ENCODE measurements at regions not wholly inside any gene's neighbourhood (a gene's known extent, or its start where the extent isn't known, plus 50 kb on each side); places are given as distances from the start of the nearest gene placed in this dataset.

DNA sequence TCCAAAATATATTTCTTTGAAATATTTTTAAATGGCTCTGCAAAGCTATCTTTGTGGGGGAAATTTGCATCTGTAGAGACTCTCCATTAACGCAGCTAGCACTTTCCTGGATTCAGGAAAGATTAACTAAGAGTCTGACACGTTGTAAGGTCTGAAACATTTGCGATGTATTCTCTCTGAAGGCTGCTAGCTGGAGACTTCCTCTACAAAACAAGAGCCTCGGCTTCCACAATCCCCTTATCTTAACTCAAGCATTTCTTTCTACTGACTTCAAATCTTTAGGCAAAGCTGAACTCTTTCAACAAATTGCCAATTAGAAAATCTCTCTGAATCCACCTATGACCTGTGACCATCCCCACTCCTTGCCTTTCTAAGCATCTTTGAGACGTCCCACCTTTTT, 250.5 kb downstream of the KLF13 start:
- Mint-ChIP-seq H3K36me3 (peaks cover 0 to 7% (median 4%) of the 10 kb centered on the region in 5 donors), H3K4me1 (peaks cover 0 to 4% (median 0%) of the 10 kb centered on the region in 7 donors), H3K9me3 (peaks cover 3 to 21% (median 11%) of the 10 kb centered on the region in 11 donors), H3K27ac (no peak overlapping the region), H3K27me3 (peaks cover 0 to 25% (median 8%) of the 10 kb centered on the region in 5 donors), H3K4me3 (no peak overlapping the region)
- H3K27ac ChIP-seq (ENCODE audit: low read depth, low read length) = no peak overlapping the region
- H3K36me3 ChIP-seq (ENCODE audit: control insufficient read depth in 2 of 3, insufficient read depth in 3 of 3, low read length in 3 of 3) = no peaks in the 10 kb centered on the region
- intact Hi-C loops (cut with micrococcal nuclease) = loop anchor here in 1 of 2 donors (10.0 kb wide), 1 partner anchor 62 kb away; no protein-coding TSS in a partner anchor
- H3K4me1 ChIP-seq (ENCODE audit: control insufficient read depth in 2 of 2, insufficient read depth in 2 of 2, low read length in 2 of 2) = no peaks in the 10 kb centered on the region
- ATAC-seq (no peak), DNase-seq (no peak)
- H3K27me3 ChIP-seq (ENCODE audit: control insufficient read depth in 2 of 2, insufficient read depth in 2 of 2, low read length in 2 of 2) = no peaks in the 10 kb centered on the region
- no peak overlapping the region for H3K4me3 ChIP-seq (ENCODE audit: low read length)
- ChIA-PET CTCF (no interaction called here), POLR2A (no interaction called here)
- peaks cover 0 to 10% (median 0%) of the 10 kb centered on the region in 3 experiments for H3K9me3 ChIP-seq (ENCODE audit: control insufficient read depth in 2 of 3, low read length in 3 of 3)

- Mint-ChIP-seq H3K27ac (no peak overlapping the region), H3K9me3 (peaks cover 7 to 36% (median 17%) of the 10 kb centered on the region in 11 donors), H3K27me3 (peaks cover 4 to 20% (median 12%) of the 10 kb centered on the region in 5 donors), H3K36me3 (peaks cover 0 to 11% (median 8%) of the 10 kb centered on the region in 5 donors), H3K4me1 (peaks cover 0 to 4% (median 0%) of the 10 kb centered on the region in 7 donors), H3K4me3 (no peak overlapping the region)
- ATAC-seq (no peak), DNase-seq (no peak)
- Histone ChIP-seq H3K4me3 (ENCODE audit: low read length) (no peak overlapping the region), H3K27me3 (ENCODE audit: control insufficient read depth in 2 of 2, insufficient read depth in 2 of 2, low read length in 2 of 2) (no peaks in the 10 kb centered on the region), H3K9me3 (ENCODE audit: control insufficient read depth in 2 of 3, low read length in 3 of 3) (peaks cover 0 to 10% (median 0%) of the 10 kb centered on the region in 3 experiments), H3K27ac (ENCODE audit: low read depth, low read length) (no peak overlapping the region), H3K36me3 (ENCODE audit: control insufficient read depth in 2 of 3, insufficient read depth in 3 of 3, low read length in 3 of 3) (no peaks in the 10 kb centered on the region), H3K4me1 (ENCODE audit: control insufficient read depth in 2 of 2, insufficient read depth in 2 of 2, low read length in 2 of 2) (no peaks in the 10 kb centered on the region)
- ChIA-PET CTCF (no interaction called here), POLR2A (no interaction called here)
- intact Hi-C loops (cut with micrococcal nuclease) = loop anchor here in 1 of 2 donors (10.0 kb wide), 1 partner anchor 64 kb away; no protein-coding TSS in a partner anchor
Measured at GRCh38 chr15:31579282-31579681, 252.6 kb downstream of the KLF13 start.

- peaks cover 7 to 36% (median 17%) of the 10 kb centered on the region in 11 donors for H3K9me3 Mint-ChIP-seq
- CTCF ChIA-PET = no interaction called here
- H3K27ac Mint-ChIP-seq = no peak overlapping the region
- no peaks in the 10 kb centered on the region for H3K4me1 Mint-ChIP-seq
- no peak overlapping the region for H3K4me3 Mint-ChIP-seq
- Histone ChIP-seq H3K4me3 (ENCODE audit: low read length) (no peak overlapping the region), H3K36me3 (ENCODE audit: control insufficient read depth in 2 of 3, insufficient read depth in 3 of 3, low read length in 3 of 3) (no peaks in the 10 kb centered on the region), H3K4me1 (ENCODE audit: control insufficient read depth in 2 of 2, insufficient read depth in 2 of 2, low read length in 2 of 2) (no peaks in the 10 kb centered on the region), H3K9me3 (ENCODE audit: control insufficient read depth in 2 of 3, low read length in 3 of 3) (peaks cover 0 to 10% (median 0%) of the 10 kb centered on the region in 3 experiments), H3K27ac (ENCODE audit: low read depth, low read length) (no peak overlapping the region), H3K27me3 (ENCODE audit: control insufficient read depth in 2 of 2, insufficient read depth in 2 of 2, low read length in 2 of 2) (no peaks in the 10 kb centered on the region)
- peaks cover 0 to 11% (median 8%) of the 10 kb centered on the region in 5 donors for H3K36me3 Mint-ChIP-seq
- intact Hi-C loops (cut with micrococcal nuclease) = loop anchor here in 1 of 2 donors (10.0 kb wide), 1 partner anchor 65 kb away; no protein-coding TSS in a partner anchor
- DNase-seq (no peak), ATAC-seq (no peak)
- H3K27me3 Mint-ChIP-seq = peaks cover 8 to 16% (median 9%) of the 10 kb centered on the region in 5 donors
- POLR2A ChIA-PET = no interaction called here
Measured at GRCh38 chr15:31579976-31580375, 253.3 kb downstream of the KLF13 start.

GRCh38 chr15:31584195-31584594, 257.6 kb downstream of the KLF13 start:
- peaks cover 0 to 11% (median 8%) of the 10 kb centered on the region in 5 donors for H3K36me3 Mint-ChIP-seq
- H3K27me3 Mint-ChIP-seq = peaks cover 0 to 25% (median 19%) of the 10 kb centered on the region in 5 donors
- ATAC-seq (no peak), DNase-seq (no peak)
- intact Hi-C loops (cut with micrococcal nuclease) = no loop called here
- Histone ChIP-seq H3K4me3 (ENCODE audit: low read length) (no peak overlapping the region), H3K36me3 (ENCODE audit: control insufficient read depth in 2 of 3, insufficient read depth in 3 of 3, low read length in 3 of 3) (no peaks in the 10 kb centered on the region), H3K27me3 (ENCODE audit: control insufficient read depth in 2 of 2, insufficient read depth in 2 of 2, low read length in 2 of 2) (peaks cover 0 to 4% of the 10 kb centered on the region in 2 donors), H3K9me3 (ENCODE audit: control insufficient read depth in 2 of 3, low read length in 3 of 3) (peaks cover 0 to 10% (median 0%) of the 10 kb centered on the region in 3 experiments), H3K27ac (ENCODE audit: low read depth, low read length) (no peak overlapping the region), H3K4me1 (ENCODE audit: control insufficient read depth in 2 of 2, insufficient read depth in 2 of 2, low read length in 2 of 2) (no peaks in the 10 kb centered on the region)
- no peak overlapping the region for H3K4me3 Mint-ChIP-seq
- no peaks in the 10 kb centered on the region for H3K4me1 Mint-ChIP-seq
- POLR2A ChIA-PET = no interaction called here
- peaks cover 8 to 36% (median 17%) of the 10 kb centered on the region in 11 donors for H3K9me3 Mint-ChIP-seq
- H3K27ac Mint-ChIP-seq = no peak overlapping the region
- CTCF ChIA-PET = interaction anchor here (0.6 kb wide), 1 partner anchor 460 kb away, joined by 6 read pairs; no protein-coding TSS in a partner anchor

GRCh38 chr15:31585240-31585639, 258.6 kb downstream of the KLF13 start:
- H3K27me3 Mint-ChIP-seq = peaks cover 0 to 25% (median 19%) of the 10 kb centered on the region in 5 donors
- no peak overlapping the region for H3K4me3 Mint-ChIP-seq
- DNase-seq = no peak
- Histone ChIP-seq H3K27ac (ENCODE audit: low read depth, low read length) (no peak overlapping the region), H3K27me3 (ENCODE audit: control insufficient read depth in 2 of 2, insufficient read depth in 2 of 2, low read length in 2 of 2) (peaks cover 0 to 4% of the 10 kb centered on the region in 2 donors), H3K36me3 (ENCODE audit: control insufficient read depth in 2 of 3, insufficient read depth in 3 of 3, low read length in 3 of 3) (no peaks in the 10 kb centered on the region), H3K4me1 (ENCODE audit: control insufficient read depth in 2 of 2, insufficient read depth in 2 of 2, low read length in 2 of 2) (no peaks in the 10 kb centered on the region), H3K4me3 (ENCODE audit: low read length) (no peak overlapping the region), H3K9me3 (ENCODE audit: control insufficient read depth in 2 of 3, low read length in 3 of 3) (peaks cover 0 to 10% (median 0%) of the 10 kb centered on the region in 3 experiments)
- intact Hi-C loops (cut with micrococcal nuclease) = no loop called here
- ChIA-PET CTCF (no interaction called here), POLR2A (no interaction called here)
- H3K36me3 Mint-ChIP-seq = peaks cover 0 to 10% (median 7%) of the 10 kb centered on the region in 5 donors
- H3K27ac Mint-ChIP-seq = no peak overlapping the region
- H3K9me3 Mint-ChIP-seq = peaks cover 8 to 30% (median 14%) of the 10 kb centered on the region in 11 donors
- ATAC-seq = no peak
- no peaks in the 10 kb centered on the region for H3K4me1 Mint-ChIP-seq

- no peak for DNase-seq
- ChIA-PET CTCF (no interaction called here), POLR2A (no interaction called here)
- Mint-ChIP-seq H3K27ac (peak overlapping the region in 1 of 9 donors; percentile 8), H3K36me3 (peaks cover 0 to 8% (median 6%) of the 10 kb centered on the region in 5 donors), H3K4me1 (no peaks in the 10 kb centered on the region), H3K27me3 (peaks cover 0 to 31% (median 24%) of the 10 kb centered on the region in 5 donors), H3K9me3 (peaks cover 5 to 17% (median 11%) of the 10 kb centered on the region in 11 donors), H3K4me3 (no peak overlapping the region)
- H3K27ac ChIP-seq (ENCODE audit: low read depth, low read length) = no peak overlapping the region
- intact Hi-C loops (cut with micrococcal nuclease) = no loop called here
- no peak for ATAC-seq
- H3K4me3 ChIP-seq (ENCODE audit: low read length) = no peak overlapping the region
- no peaks in the 10 kb centered on the region for H3K36me3 ChIP-seq (ENCODE audit: control insufficient read depth in 2 of 3, insufficient read depth in 3 of 3, low read length in 3 of 3)
- H3K9me3 ChIP-seq (ENCODE audit: control insufficient read depth in 2 of 3, low read length in 3 of 3) = peaks cover 0 to 1% (median 0%) of the 10 kb centered on the region in 3 experiments
- no peaks in the 10 kb centered on the region for H3K4me1 ChIP-seq (ENCODE audit: control insufficient read depth in 2 of 2, insufficient read depth in 2 of 2, low read length in 2 of 2)
- H3K27me3 ChIP-seq (ENCODE audit: control insufficient read depth in 2 of 2, insufficient read depth in 2 of 2, low read length in 2 of 2) = peaks cover 0 to 4% of the 10 kb centered on the region in 2 donors
Measured at GRCh38 chr15:31586841-31587240, 260.2 kb downstream of the KLF13 start.

DNA sequence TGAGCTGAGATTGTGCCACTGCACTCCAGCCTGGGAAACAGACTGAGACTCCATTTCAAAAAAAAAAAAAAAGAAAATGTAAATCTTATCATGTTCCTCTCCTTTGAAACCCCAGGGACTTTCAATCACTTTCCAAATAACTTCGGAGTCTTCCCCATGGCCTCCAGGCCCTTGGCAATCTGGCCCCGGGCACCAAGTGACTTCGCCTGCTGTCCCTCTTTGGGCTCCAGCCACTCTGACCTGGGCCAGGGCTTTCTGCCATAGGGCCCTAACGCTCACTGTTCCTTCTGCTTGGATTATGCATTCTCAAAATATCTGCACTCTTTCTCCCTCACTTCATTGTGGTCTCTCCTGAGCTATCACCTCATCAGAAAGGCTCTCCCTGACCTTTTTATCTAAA, 260.9 kb downstream of the KLF13 start:
- ATAC-seq (no peak), DNase-seq (no peak)
- intact Hi-C loops (cut with micrococcal nuclease) = no loop called here
- no peak overlapping the region for H3K4me3 Mint-ChIP-seq
- H3K4me1 ChIP-seq (ENCODE audit: control insufficient read depth in 2 of 2, insufficient read depth in 2 of 2, low read length in 2 of 2) = no peaks in the 10 kb centered on the region
- no peaks in the 10 kb centered on the region for H3K9me3 ChIP-seq (ENCODE audit: control insufficient read depth in 2 of 3, low read length in 3 of 3)
- peaks cover 0 to 10% (median 4%) of the 10 kb centered on the region in 11 donors for H3K9me3 Mint-ChIP-seq
- H3K36me3 ChIP-seq (ENCODE audit: control insufficient read depth in 2 of 3, insufficient read depth in 3 of 3, low read length in 3 of 3) = no peaks in the 10 kb centered on the region
- H3K27ac Mint-ChIP-seq = no peak overlapping the region
- H3K4me1 Mint-ChIP-seq = no peaks in the 10 kb centered on the region
- ChIA-PET CTCF (no interaction called here), POLR2A (no interaction called here)
- H3K4me3 ChIP-seq (ENCODE audit: low read length) = no peak overlapping the region
- peaks cover 0 to 29% (median 16%) of the 10 kb centered on the region in 5 donors for H3K27me3 Mint-ChIP-seq
- H3K27ac ChIP-seq (ENCODE audit: low read depth, low read length) = no peak overlapping the region
- peaks cover 0 to 4% of the 10 kb centered on the region in 2 donors for H3K27me3 ChIP-seq (ENCODE audit: control insufficient read depth in 2 of 2, insufficient read depth in 2 of 2, low read length in 2 of 2)
- peaks cover 0 to 3% (median 0%) of the 10 kb centered on the region in 5 donors for H3K36me3 Mint-ChIP-seq
